ENCODE measurements at regions not wholly inside any gene's neighbourhood (a gene's known extent, or its start where the extent isn't known, plus 50 kb on each side); places are given as distances from the start of the nearest gene placed in this dataset.

GRCh38 chr13:54206626-54207025, 1178.0 kb downstream of the OLFM4 start:
- TF ChIP-seq, protein P1, sequence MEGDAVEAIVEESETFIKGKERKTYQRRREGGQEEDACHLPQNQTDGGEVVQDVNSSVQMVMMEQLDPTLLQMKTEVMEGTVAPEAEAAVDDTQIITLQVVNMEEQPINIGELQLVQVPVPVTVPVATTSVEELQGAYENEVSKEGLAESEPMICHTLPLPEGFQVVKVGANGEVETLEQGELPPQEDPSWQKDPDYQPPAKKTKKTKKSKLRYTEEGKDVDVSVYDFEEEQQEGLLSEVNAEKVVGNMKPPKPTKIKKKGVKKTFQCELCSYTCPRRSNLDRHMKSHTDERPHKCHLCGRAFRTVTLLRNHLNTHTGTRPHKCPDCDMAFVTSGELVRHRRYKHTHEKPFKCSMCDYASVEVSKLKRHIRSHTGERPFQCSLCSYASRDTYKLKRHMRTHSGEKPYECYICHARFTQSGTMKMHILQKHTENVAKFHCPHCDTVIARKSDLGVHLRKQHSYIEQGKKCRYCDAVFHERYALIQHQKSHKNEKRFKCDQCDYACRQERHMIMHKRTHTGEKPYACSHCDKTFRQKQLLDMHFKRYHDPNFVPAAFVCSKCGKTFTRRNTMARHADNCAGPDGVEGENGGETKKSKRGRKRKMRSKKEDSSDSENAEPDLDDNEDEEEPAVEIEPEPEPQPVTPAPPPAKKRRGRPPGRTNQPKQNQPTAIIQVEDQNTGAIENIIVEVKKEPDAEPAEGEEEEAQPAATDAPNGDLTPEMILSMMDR (IDR thresholded peaks at IDR 0.05): no peak
- no peak for TF ChIP-seq POLR2A (IDR thresholded peaks at IDR 0.05)
- TF ChIP-seq EP300 (IDR thresholded peaks at IDR 0.05): no peak

All from tibial nerve (tissue), 4 donors.